ENCODE measurements at regions not wholly inside any gene's neighbourhood (a gene's known extent, or its start where the extent isn't known, plus 50 kb on each side); places are given as distances from the start of the nearest gene placed in this dataset.

GRCh38 chr6:21816231-21816630 is 222.7 kb downstream of the SOX4 start:
- Histone ChIP-seq H3K4me3 (ENCODE audit: insufficient read depth, low read depth, low read length) (no peak overlapping the region), H3K36me3 (replicated peaks; ENCODE audit: control insufficient read depth, insufficient read depth, low read length) (no peaks in the 10 kb centered on the region; the same call in 1 of the 2 replicates), H3K27me3 (ENCODE audit: control insufficient read depth, insufficient read depth, low read length) (no peaks in the 10 kb centered on the region)
- no peak for DNase-seq

GRCh38 chr6:21820442-21820841 is 226.9 kb downstream of the SOX4 start:
- Histone ChIP-seq H3K27me3 (ENCODE audit: control insufficient read depth, insufficient read depth, low read length) (no peaks in the 10 kb centered on the region), H3K4me3 (ENCODE audit: insufficient read depth, low read depth, low read length) (no peak overlapping the region), H3K36me3 (replicated peaks; ENCODE audit: control insufficient read depth, insufficient read depth, low read length) (no peaks in the 10 kb centered on the region)
- no peak for DNase-seq

- Histone ChIP-seq H3K4me3 (ENCODE audit: insufficient read depth, low read depth, low read length) (no peak overlapping the region), H3K36me3 (replicated peaks; ENCODE audit: control insufficient read depth, insufficient read depth, low read length) (no peaks in the 10 kb centered on the region), H3K27me3 (ENCODE audit: control insufficient read depth, insufficient read depth, low read length) (no peaks in the 10 kb centered on the region)
- no peak for DNase-seq
Observed at GRCh38 chr6:21823371-21823770, 229.8 kb downstream of the SOX4 start.

- no peaks in the 10 kb centered on the region for H3K27me3 ChIP-seq (ENCODE audit: control insufficient read depth, insufficient read depth, low read length)
- no peak overlapping the region for H3K4me3 ChIP-seq (ENCODE audit: insufficient read depth, low read depth, low read length)
- H3K36me3 ChIP-seq (replicated peaks; ENCODE audit: control insufficient read depth, insufficient read depth, low read length), result no peaks in the 10 kb centered on the region
- DNase-seq, result no peak
Observed at GRCh38 chr6:21824431-21825177, 231.1 kb downstream of the SOX4 start.

GRCh38 chr6:21826023-21826422 is 232.5 kb downstream of the SOX4 start:
- H3K27me3 ChIP-seq (ENCODE audit: control insufficient read depth, insufficient read depth, low read length), result no peaks in the 10 kb centered on the region
- DNase-seq, result no peak
- H3K4me3 ChIP-seq (ENCODE audit: insufficient read depth, low read depth, low read length), result no peak overlapping the region
- H3K36me3 ChIP-seq (replicated peaks; ENCODE audit: control insufficient read depth, insufficient read depth, low read length), result no peaks in the 10 kb centered on the region

- no peak for DNase-seq
Observed at GRCh38 chr6:21826904-21827303, 233.4 kb downstream of the SOX4 start.

GRCh38 chr6:21827425-21828202 is 234.1 kb downstream of the SOX4 start:
- Histone ChIP-seq H3K27me3 (ENCODE audit: control insufficient read depth, insufficient read depth, low read length) (no peaks in the 10 kb centered on the region), H3K36me3 (replicated peaks; ENCODE audit: control insufficient read depth, insufficient read depth, low read length) (no peaks in the 10 kb centered on the region), H3K4me3 (ENCODE audit: insufficient read depth, low read depth, low read length) (no peak overlapping the region)
- no peak for DNase-seq

More at GRCh38 chr6:21826904-21827303, 233.4 kb downstream of the SOX4 start:
- Histone ChIP-seq H3K27me3 (ENCODE audit: control insufficient read depth, insufficient read depth, low read length) (no peaks in the 10 kb centered on the region), H3K36me3 (replicated peaks; ENCODE audit: control insufficient read depth, insufficient read depth, low read length) (no peaks in the 10 kb centered on the region), H3K4me3 (ENCODE audit: insufficient read depth, low read depth, low read length) (no peak overlapping the region)

- Histone ChIP-seq H3K4me3 (ENCODE audit: insufficient read depth, low read depth, low read length) (no peak overlapping the region), H3K27me3 (ENCODE audit: control insufficient read depth, insufficient read depth, low read length) (no peaks in the 10 kb centered on the region), H3K36me3 (replicated peaks; ENCODE audit: control insufficient read depth, insufficient read depth, low read length) (no peaks in the 10 kb centered on the region)
- no peak for DNase-seq
Observed at GRCh38 chr6:21828704-21829103, 235.2 kb downstream of the SOX4 start.

- Histone ChIP-seq H3K4me3 (ENCODE audit: insufficient read depth, low read depth, low read length) (no peak overlapping the region), H3K36me3 (replicated peaks; ENCODE audit: control insufficient read depth, insufficient read depth, low read length) (no peaks in the 10 kb centered on the region), H3K27me3 (ENCODE audit: control insufficient read depth, insufficient read depth, low read length) (no peaks in the 10 kb centered on the region)
- no peak for DNase-seq
Observed at GRCh38 chr6:21829126-21829525, 235.6 kb downstream of the SOX4 start.

- Histone ChIP-seq H3K36me3 (replicated peaks; ENCODE audit: control insufficient read depth, insufficient read depth, low read length) (no peaks in the 10 kb centered on the region), H3K4me3 (ENCODE audit: insufficient read depth, low read depth, low read length) (no peak overlapping the region), H3K27me3 (ENCODE audit: control insufficient read depth, insufficient read depth, low read length) (no peaks in the 10 kb centered on the region)
- DNase-seq, result no peak
Observed at GRCh38 chr6:21831521-21832291, 238.2 kb downstream of the SOX4 start.

- no peak overlapping the region for H3K4me3 ChIP-seq (ENCODE audit: insufficient read depth, low read depth, low read length)
- H3K27me3 ChIP-seq (ENCODE audit: control insufficient read depth, insufficient read depth, low read length), result no peaks in the 10 kb centered on the region
- DNase-seq, result no peak
- H3K36me3 ChIP-seq (replicated peaks; ENCODE audit: control insufficient read depth, insufficient read depth, low read length), result no peaks in the 10 kb centered on the region; the same call in 1 of the 2 replicates
Observed at GRCh38 chr6:21836277-21836676, 242.7 kb downstream of the SOX4 start.

GRCh38 chr6:21836772-21837425 is 243.3 kb downstream of the SOX4 start:
- no peak overlapping the region for H3K4me3 ChIP-seq (ENCODE audit: insufficient read depth, low read depth, low read length)
- H3K36me3 ChIP-seq (replicated peaks; ENCODE audit: control insufficient read depth, insufficient read depth, low read length), result no peaks in the 10 kb centered on the region; the same call in 1 of the 2 replicates
- no peak for DNase-seq
- H3K27me3 ChIP-seq (ENCODE audit: control insufficient read depth, insufficient read depth, low read length), result no peaks in the 10 kb centered on the region

- Histone ChIP-seq H3K4me3 (ENCODE audit: insufficient read depth, low read depth, low read length) (no peak overlapping the region), H3K36me3 (replicated peaks; ENCODE audit: control insufficient read depth, insufficient read depth, low read length) (no peaks in the 10 kb centered on the region; the same call in 1 of the 2 replicates), H3K27me3 (ENCODE audit: control insufficient read depth, insufficient read depth, low read length) (no peaks in the 10 kb centered on the region)
- no peak for DNase-seq
Observed at GRCh38 chr6:21840428-21840827, 246.9 kb downstream of the SOX4 start.
